GM18870 (cell line): ENCODE measurements at regions not wholly inside any gene's neighbourhood (a gene's known extent, or its start where the extent isn't known, plus 50 kb on each side); places are given as distances from the start of the nearest gene placed in this dataset.
"Not testable (repeated sequence)": the region's sequence is repeated elsewhere in the genome, so short reads cannot be mapped to it uniquely, and the experiment has no call there.

Source experiments
- ATAC-seq: cut with Tn5 transposase; IDR thresholded peaks from one replicate; pipeline ENCODE4 v1.9.1; 2021; ENCODE audit warnings: moderate library complexity; ENCODE audit not compliant: unreplicated experiment

GRCh38 chr18:28287146-28287545, 110.2 kb upstream of the CDH2 start:
- ATAC-seq = no peak

- no peak for ATAC-seq
These were observed 107.2 kb upstream of the CDH2 start for GRCh38 chr18:28284132-28284531.

- ATAC-seq = no peak
These were observed 104.5 kb upstream of the CDH2 start for GRCh38 chr18:28281400-28281799.

GRCh38 chr18:28269750-28270149, 92.8 kb upstream of the CDH2 start:
- no peak for ATAC-seq

- no peak for ATAC-seq
These were observed 91.1 kb upstream of the CDH2 start for GRCh38 chr18:28267878-28268625.

GRCh38 chr18:28267276-28267675, 90.3 kb upstream of the CDH2 start:
- no peak for ATAC-seq

GRCh38 chr18:28256166-28256565, 79.2 kb upstream of the CDH2 start:
- ATAC-seq = no peak

GRCh38 chr18:28248653-28249052, 71.7 kb upstream of the CDH2 start:
- ATAC-seq = no peak

GRCh38 chr18:28240626-28241025, 63.7 kb upstream of the CDH2 start:
- not testable (repeated sequence) for ATAC-seq

- ATAC-seq = no peak
These were observed 59.6 kb upstream of the CDH2 start for GRCh38 chr18:28236487-28236886.
